GM18870 (cell line): ENCODE measurements at regions not wholly inside any gene's neighbourhood (a gene's known extent, or its start where the extent isn't known, plus 50 kb on each side); places are given as distances from the start of the nearest gene placed in this dataset.
"Not testable (repeated sequence)": the region's sequence is repeated elsewhere in the genome, so short reads cannot be mapped to it uniquely, and the experiment has no call there.

ENCODE experiments used
- ATAC-seq: cut with Tn5 transposase; IDR thresholded peaks from one replicate; pipeline ENCODE4 v1.9.1; 2021; ENCODE audit warnings: moderate library complexity; ENCODE audit not compliant: unreplicated experiment

DNA sequence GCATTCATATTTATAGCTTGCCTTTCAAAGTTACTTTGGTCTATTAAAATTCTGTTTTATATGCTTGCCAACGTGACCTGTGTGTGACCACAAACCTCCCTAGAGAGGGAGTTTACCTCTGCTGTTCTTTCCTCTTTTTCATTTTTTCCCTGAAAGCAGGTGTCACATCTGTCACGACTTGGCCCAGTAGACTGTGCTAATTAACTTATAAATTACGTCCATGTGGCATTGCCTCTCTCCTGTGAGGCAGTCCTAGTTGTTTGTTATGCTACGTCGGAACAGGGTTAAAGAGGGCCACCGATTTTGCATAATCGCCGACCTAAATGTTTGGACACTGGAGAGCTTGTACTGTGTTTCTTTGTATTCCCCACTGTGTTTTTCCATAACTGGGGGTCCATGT is 343.9 kb upstream of the FLRT2 start:
- no peak for ATAC-seq

- no peak for ATAC-seq
Measured at GRCh38 chr14:85187521-85187920, 342.4 kb upstream of the FLRT2 start.

DNA sequence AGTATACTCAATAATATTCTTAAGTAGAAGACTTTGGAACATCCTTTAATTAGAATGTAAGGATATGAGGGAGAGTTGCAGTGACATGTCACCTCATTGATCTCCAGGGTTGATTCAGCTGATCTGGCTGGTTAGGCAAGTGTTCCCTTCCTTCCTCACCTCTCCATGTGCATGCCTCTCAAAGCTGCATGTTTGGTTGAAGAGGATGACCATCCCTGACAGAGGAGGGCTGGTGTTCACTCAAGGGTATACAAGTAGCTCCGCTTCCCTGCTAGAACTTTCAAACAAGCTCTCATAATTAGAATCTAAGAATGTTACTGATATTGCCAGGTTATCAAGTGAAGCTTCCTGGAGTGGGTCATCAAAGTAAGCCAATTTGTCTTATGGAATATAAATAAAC is 341.1 kb upstream of the FLRT2 start:
- no peak for ATAC-seq

DNA sequence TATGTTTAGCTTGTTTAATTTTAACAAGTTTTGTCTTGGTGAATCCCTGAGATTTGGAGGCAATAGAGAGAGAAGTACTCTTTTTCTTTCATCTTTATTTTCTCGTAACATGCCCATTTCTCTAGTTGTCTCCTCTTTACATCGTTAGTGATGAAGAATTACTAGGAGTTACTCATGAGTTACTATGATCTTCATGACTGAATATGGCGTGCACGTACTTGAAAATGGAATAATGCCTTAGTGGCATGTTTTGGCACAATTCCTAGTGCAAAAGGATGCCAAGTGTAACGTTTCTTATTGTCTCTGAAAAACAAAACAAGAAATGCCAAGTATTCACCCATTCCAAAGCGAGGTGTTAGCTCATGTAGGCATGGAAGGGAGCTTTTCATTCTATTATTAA is 340.7 kb upstream of the FLRT2 start:
- ATAC-seq = not testable (repeated sequence)

GRCh38 chr14:85190251-85190650 is 339.7 kb upstream of the FLRT2 start:
- ATAC-seq = no peak

DNA sequence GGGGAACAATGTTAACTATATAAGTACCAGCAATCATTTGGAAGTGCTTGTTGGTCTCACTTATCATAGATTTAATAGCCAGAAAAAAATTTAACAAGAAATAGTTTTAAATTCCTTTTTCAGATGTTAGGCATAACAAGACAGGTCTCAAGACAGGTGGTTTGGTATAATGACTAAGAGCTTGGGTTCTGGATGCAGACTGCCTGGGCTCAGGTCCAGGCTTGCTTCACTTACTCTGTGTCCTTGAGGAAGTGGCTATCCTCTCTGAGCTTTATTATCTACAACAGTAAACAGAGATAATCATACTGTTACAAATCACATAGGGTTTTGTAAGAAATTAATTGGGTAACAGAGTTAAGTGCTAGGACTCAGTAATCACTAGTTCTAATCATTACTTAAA is 338.0 kb upstream of the FLRT2 start:
- ATAC-seq = no peak

GRCh38 chr14:85195872-85196477 is 334.0 kb upstream of the FLRT2 start:
- ATAC-seq = no peak

DNA sequence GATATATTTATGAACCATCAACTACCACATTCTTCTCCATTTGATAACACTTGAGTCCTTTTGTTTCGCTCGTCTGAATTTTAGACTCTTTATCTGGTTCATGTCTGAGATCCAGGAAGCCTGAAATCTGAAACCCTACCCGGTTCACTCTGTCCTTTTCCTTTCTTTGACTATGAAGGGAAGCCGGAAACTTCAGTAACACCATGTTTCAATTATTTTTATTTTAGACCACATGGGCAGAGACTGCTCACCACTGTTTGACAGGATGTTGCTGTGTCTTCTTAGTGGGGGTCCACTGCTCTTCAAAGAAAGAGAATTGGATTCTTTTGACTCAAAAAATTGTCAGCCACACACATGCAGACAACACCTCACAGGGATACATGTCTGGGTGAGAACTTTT is 331.9 kb upstream of the FLRT2 start:
- no peak for ATAC-seq

DNA sequence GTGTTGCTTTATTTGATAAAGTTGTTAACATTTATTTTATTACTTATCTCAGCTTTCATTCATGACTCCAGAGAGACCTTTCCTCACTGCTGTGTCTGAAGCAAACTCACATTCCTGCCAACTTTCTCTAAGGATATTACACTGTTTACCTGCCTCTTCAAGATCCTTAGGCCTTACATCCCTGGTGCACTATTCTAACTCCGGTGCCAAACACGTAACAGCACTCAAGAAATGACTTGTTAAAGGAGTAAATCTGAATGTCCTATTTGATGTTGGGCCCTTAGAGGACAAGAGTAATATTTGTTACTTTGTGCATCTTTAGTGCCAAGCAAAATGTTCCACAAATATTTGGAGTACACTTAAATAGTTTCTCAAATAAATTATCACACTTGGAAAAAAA is 324.1 kb upstream of the FLRT2 start:
- no peak for ATAC-seq

DNA sequence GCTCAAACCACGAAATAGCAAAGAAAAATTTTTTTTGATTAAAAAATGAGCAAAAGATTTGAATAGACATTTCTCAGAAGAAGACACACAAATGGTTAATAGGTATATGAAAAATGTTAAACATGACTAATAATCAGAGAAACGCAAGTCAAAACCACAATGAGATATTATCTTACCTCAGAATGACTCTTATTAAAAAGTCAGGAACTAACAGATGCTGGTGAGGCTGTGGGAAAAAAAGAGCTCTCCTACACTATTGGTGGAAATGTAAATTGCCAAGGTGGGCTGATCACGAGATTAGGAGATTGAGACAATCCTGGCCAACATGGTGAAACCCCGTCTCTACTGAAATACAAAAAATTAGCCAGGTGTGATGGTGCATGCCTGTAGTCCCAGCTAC is 315.5 kb upstream of the FLRT2 start:
- no peak for ATAC-seq

DNA sequence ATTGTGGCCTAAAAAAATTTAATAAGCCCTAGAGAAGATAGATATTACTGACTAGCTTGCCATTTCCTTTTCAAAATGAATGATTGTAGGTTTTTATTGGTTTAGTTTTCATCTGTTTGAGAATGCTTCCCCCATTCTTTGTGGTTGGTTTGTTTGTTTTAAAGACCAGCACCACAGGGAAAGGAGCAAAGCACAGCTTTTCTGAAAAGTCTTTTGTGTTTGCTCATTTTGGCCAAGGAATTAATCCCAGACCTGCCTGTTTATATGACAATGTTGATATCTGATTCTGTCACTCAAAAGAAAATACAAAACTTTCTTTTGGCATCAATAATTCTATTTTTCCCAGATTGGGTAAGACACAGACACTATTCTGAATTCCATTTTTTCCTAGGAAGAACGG is 312.5 kb upstream of the FLRT2 start:
- ATAC-seq = no peak

DNA sequence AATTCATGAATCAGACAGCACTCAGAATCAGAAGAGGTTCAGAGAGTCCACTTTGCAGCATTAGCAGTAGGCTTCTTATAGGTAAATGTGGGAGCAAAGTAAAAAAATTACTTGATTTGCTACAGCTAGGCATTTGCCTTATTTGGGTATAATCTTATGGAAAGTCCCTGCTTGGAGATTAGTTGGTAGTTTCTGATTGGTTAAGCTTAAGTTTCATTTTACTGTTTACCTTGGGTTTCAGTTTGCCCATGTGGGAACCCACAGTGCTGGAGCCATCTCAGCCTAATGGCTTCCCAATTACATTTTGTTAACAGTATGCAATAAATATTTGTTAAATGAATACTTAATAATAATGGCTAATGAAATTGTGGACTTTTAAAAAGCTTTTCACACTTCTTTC is 311.0 kb upstream of the FLRT2 start:
- ATAC-seq = no peak

- no peak for ATAC-seq
Measured at GRCh38 chr14:85221832-85222231, 308.1 kb upstream of the FLRT2 start.

- ATAC-seq = no peak
Measured at GRCh38 chr14:85222341-85222740, 307.6 kb upstream of the FLRT2 start.

GRCh38 chr14:85223667-85224066 is 306.3 kb upstream of the FLRT2 start:
- no peak for ATAC-seq

- ATAC-seq = no peak
Measured at GRCh38 chr14:85224241-85224640, 305.7 kb upstream of the FLRT2 start.

DNA sequence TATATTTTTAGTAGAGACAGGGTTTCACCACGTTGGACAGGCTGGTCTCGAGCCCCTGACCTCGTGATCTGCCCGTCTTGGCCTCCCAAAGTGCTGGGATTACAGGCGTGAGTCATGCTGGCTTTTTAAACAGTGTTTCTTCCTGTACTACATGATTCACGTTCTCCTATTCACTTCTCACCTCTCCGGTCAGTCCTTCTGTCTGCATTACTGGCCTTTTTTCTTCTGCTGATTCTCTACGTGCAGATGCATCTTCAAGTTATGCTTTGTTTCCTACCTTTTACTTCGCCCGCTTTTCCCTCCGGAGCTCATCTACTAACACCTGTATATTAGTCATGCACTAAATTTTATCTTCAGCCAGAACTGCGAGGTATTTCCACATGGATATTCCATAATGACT is 296.2 kb upstream of the FLRT2 start:
- no peak for ATAC-seq

- no peak for ATAC-seq
Measured at GRCh38 chr14:85234156-85235025, 295.6 kb upstream of the FLRT2 start.

DNA sequence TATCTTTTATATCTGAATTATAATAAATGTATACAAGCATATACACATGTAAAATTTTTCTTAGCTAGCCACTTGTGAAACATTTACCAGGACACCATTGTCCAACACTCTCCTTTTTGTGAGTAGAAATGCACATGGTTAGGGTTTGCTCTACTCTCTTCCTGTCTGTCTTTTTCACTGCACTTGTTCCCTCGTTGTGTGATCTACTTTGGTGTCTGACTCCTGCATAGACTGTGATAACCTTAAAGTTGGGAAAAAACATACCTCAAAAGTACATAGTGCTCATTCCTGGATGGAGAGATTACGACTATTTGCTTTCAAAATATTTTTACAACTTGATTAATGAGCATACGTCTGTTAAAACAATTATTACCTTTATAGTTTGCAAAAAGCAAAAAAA is 294.1 kb upstream of the FLRT2 start:
- no peak for ATAC-seq

DNA sequence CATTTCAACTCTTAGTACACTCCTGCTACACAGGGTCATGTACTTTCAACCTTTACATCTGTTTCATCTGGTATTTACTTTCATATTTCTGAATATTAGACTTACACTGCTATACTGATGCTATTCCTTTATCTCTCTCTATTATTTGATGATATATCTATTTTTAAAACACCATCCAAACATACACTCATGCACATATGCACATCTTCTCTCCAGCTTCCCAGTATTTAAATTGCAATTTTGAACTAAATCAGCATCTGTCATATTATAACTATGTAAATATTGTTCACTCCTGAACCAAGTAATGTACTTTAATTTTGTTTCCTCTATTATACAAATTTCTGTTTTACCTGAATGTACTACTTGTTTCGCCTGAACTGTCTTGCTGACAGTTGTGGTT is 293.6 kb upstream of the FLRT2 start:
- ATAC-seq = no peak

- no peak for ATAC-seq
Measured at GRCh38 chr14:85239791-85240190, 290.2 kb upstream of the FLRT2 start.

DNA sequence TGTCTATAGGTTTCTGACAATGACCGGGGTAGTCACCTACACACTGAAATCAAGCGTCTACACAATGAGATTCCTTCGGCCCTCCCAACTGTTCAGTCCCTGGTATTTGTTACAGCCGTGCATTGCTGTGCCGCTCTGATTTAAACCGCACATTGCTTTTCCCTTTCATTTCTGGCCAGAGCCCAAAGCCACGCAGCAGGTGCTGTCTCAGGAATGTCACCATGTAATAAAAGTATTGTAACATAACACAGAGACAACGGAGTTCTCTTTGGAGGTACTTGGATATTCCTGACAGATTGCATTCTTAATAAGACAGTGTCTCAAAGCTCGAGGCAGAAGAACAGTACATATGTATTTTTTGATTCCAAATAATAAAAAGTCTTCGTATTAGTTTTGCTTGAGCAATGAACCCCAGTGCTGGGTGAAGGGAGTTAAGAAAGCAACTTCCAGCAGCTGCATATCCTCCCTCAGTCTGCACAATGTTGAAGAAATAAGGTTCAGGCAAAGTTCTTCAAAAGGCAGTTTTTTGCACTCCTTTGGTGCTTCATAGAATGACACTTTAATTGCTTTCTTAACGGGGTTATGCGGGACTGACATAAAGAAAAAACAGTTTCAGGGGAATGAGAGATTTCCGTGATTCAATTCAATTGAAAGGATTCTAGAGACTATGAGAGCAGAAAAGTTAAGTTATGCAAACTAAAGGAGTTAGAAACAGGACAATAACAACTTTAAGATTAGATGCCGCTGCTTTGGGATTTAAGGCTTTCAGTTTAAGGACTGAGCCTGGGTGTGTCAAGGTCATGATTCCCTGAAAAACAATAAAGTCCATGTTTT is 288.7 kb upstream of the FLRT2 start:
- ATAC-seq = no peak
